HCT116 (cell line): ENCODE measurements at regions not wholly inside any gene's neighbourhood (a gene's known extent, or its start where the extent isn't known, plus 50 kb on each side); places are given as distances from the start of the nearest gene placed in this dataset.

Experiments used
- ATAC-seq: fragments of 200-7000 bp; cut with Tn5 transposase; 2 replicates; pipeline ENCODE4 v1.9.1; 2020; ENCODE audit warnings: mild to moderate bottlenecking, moderate library complexity
- BruUV-seq: library from RNA; stranded (reverse); fragments of 400-500 nt; replicated peaks from 2 replicates; lab custom pipeline; 2021; lab: Mats Ljungman, UMichigan
- CTCF ChIA-PET: fragments of 300-600 bp; sonication (Branson Sonifier 250); formaldehyde crosslinking; loops from one replicate; lab custom pipeline; 2021; ENCODE audit warnings: antibody characterized with exemption; lab: Charles Lee
- POLR2A ChIA-PET: fragments of 300-600, 350-600 bp; sonication (Branson Sonifier 250); formaldehyde crosslinking; loops from one replicate; lab custom pipeline; 2021; ENCODE audit warnings: antibody characterized with exemption; lab: Charles Lee
- RAD21 ChIA-PET, 2 experiments: fragments of 300-600 bp; sonication (Branson Sonifier 250); formaldehyde crosslinking; loops; one replicate each; lab custom pipeline; 2023; ENCODE audit warnings: low total read pairs in 2 of 2; ENCODE audit not compliant: uncharacterized antibody in 2 of 2, unreplicated experiment in 2 of 2, low non-redundant PET in 1 of 2; lab: Charles Lee
- DNase-seq: peaks from one replicate; pipeline ENCODE4 v3.0.0-alpha.2; 2010; ENCODE audit warnings: low read depth, low spot score
- H2AFZ ChIP-seq: fragments of 200-600 bp; shearing (Covaris generic), sonication (generic); 2 replicates; pipeline ENCODE4 v1.6.1; 2017; ENCODE audit warnings: low read depth, mixed run types, mixed read lengths, antibody characterized with exemption, low read length; ENCODE audit not compliant: poor library complexity, severe bottlenecking
- H3K27ac ChIP-seq: 2 replicates; pipeline ENCODE4 v1.5.1; 2012; ENCODE audit warnings: low read depth, low read length
- H3K27me3 ChIP-seq: fragments of 200-600 bp; sonication (generic); 2 replicates; pipeline ENCODE4 v1.6.1; 2016; ENCODE audit warnings: mixed run types, low read length, mixed read lengths; ENCODE audit not compliant: insufficient read depth
- H3K36me3 ChIP-seq, 2 experiments: fragments of 200-500 bp in 1 of 2; fragments of 200-600 bp in 1 of 2; sonication (Bioruptor generic) in 1 of 2; sonication (generic) in 1 of 2; 2 replicates each; pipeline versions ENCODE4 v1.5.1 to v1.6.1; 2014 to 2016; ENCODE audit warnings: low read length in 2 of 2, inconsistent platforms in 1 of 2, mixed read lengths in 1 of 2, mixed run types in 1 of 2; ENCODE audit not compliant: insufficient read depth in 2 of 2, control insufficient read depth in 1 of 2
- H3K4me1 ChIP-seq, 2 experiments: fragments of 200-600 bp in 1 of 2; sonication (generic) in 1 of 2; 2 replicates each; pipeline versions ENCODE4 v1.5.1 to v1.6.1; 2012 to 2017; ENCODE audit warnings: low read length in 2 of 2, inconsistent platforms in 1 of 2, mild to moderate bottlenecking in 1 of 2, mixed read lengths in 1 of 2, mixed run types in 1 of 2, moderate library complexity in 1 of 2; ENCODE audit not compliant: insufficient read depth in 2 of 2, control insufficient read depth in 1 of 2
- H3K4me2 ChIP-seq: fragments of 200-600 bp; sonication (generic); 2 replicates; pipeline ENCODE4 v1.6.1; 2017; ENCODE audit warnings: mixed run types, low read length, mixed read lengths
- H3K4me3 ChIP-seq, 2 experiments: fragments of 200-600 bp in 1 of 2; sonication (generic) in 1 of 2; replicated peaks in 1 of 2; 2 replicates each; pipeline ENCODE4 v1.5.1; 2011 to 2016; ENCODE audit warnings: low read length in 2 of 2, control low read depth in 1 of 2, low read depth in 1 of 2, mild to moderate bottlenecking in 1 of 2, mixed read lengths in 1 of 2, mixed run types in 1 of 2
- H3K79me2 ChIP-seq: fragments of 200-600 bp; sonication (generic); 2 replicates; pipeline ENCODE4 v1.6.1; 2017; ENCODE audit warnings: mild to moderate bottlenecking, mixed run types, low read length, moderate library complexity, mixed read lengths; ENCODE audit not compliant: insufficient read depth
- H3K9ac ChIP-seq: fragments of 200-600 bp; sonication (generic); 2 replicates; pipeline ENCODE4 v1.6.1; 2016; ENCODE audit warnings: low read length, mixed read lengths
- H3K9me2 ChIP-seq: fragments of 200-600 bp; sonication (generic), shearing (Covaris generic); 2 replicates; pipeline ENCODE4 v1.6.1; 2017; ENCODE audit warnings: mixed run types, mild to moderate bottlenecking, moderate library complexity; ENCODE audit not compliant: insufficient read depth
- H3K9me3 ChIP-seq, 2 experiments: fragments of 200-500 bp in 1 of 2; fragments of 200-600 bp in 1 of 2; sonication (Bioruptor generic) in 1 of 2; sonication (generic) in 1 of 2; 2 replicates each; pipeline ENCODE4 v1.6.1; 2014 to 2017; ENCODE audit warnings: low read length in 2 of 2, mixed read lengths in 2 of 2, inconsistent platforms in 1 of 2, low read depth in 1 of 2, mild to moderate bottlenecking in 1 of 2, mixed run types in 1 of 2, moderate library complexity in 1 of 2; ENCODE audit not compliant: control insufficient read depth in 1 of 2, insufficient read depth in 1 of 2
- H4K20me1 ChIP-seq: fragments of 200-600 bp; sonication (generic), shearing (Covaris generic); 2 replicates; pipeline ENCODE4 v1.6.1; 2017; ENCODE audit warnings: mixed run types, mild to moderate bottlenecking, moderate library complexity; ENCODE audit not compliant: insufficient read depth
- CEBPB ChIP-seq: IDR thresholded peaks from 2 replicates; pipeline ENCODE4 v1.6.1; 2012; ENCODE audit warnings: low read depth
- EGR1 ChIP-seq: IDR thresholded peaks from 2 replicates; pipeline ENCODE4 v1.6.1; 2012; ENCODE audit warnings: low read depth
- JUND ChIP-seq: IDR thresholded peaks from 2 replicates; pipeline ENCODE4 v1.6.1; 2012
- RAD21 ChIP-seq: IDR thresholded peaks from 2 replicates; pipeline ENCODE4 v1.6.1; 2012; ENCODE audit warnings: low read depth, mild to moderate bottlenecking
- SP1 ChIP-seq: IDR thresholded peaks from 2 replicates; pipeline ENCODE4 v1.6.1; 2012; ENCODE audit warnings: low read depth
- TCF7L2 ChIP-seq: IDR thresholded peaks from 2 replicates; pipeline ENCODE4 v1.7.0; 2011; ENCODE audit warnings: borderline replicate concordance, inconsistent platforms; ENCODE audit not compliant: insufficient read depth, insufficient read length; ENCODE audit errors: extremely low read depth
- YY1 ChIP-seq: IDR thresholded peaks from 2 replicates; pipeline ENCODE4 v1.6.1; 2011; ENCODE audit warnings: low read length, low read depth, moderate library complexity, mild to moderate bottlenecking; ENCODE audit not compliant: insufficient replicate concordance; ENCODE audit errors: extremely low read depth
- ZNF274 ChIP-seq: fragments of 200-500 bp; sonication (Bioruptor generic); IDR thresholded peaks from 2 replicates; pipeline ENCODE4 v1.6.1; 2014; ENCODE audit warnings: mild to moderate bottlenecking, low read depth, low read length, inconsistent platforms
- intact Hi-C: fragments of 100-400 bp; cut with micrococcal nuclease; formaldehyde crosslinking; loops from 2 replicates; pipeline ENCODE4 v1.10.0; 2022
- TF ChIP-seq, protein P1 (sequence below): IDR thresholded peaks from 2 replicates; pipeline ENCODE4 v1.6.1; 2012
- TF ChIP-seq, protein P2 (sequence below), 3 experiments: fragments of 200-600 bp in 1 of 3; sonication (generic) in 1 of 3; IDR thresholded peaks in 2 of 3; conservative IDR thresholded peaks in 1 of 3; 2 replicates each; pipeline ENCODE4 v1.5.1; 2012 to 2017; ENCODE audit warnings: low read depth in 2 of 3, low read length in 2 of 3, antibody characterized with exemption in 1 of 3, borderline replicate concordance in 1 of 3, control low read depth in 1 of 3, mild to moderate bottlenecking in 1 of 3, mixed read lengths in 1 of 3, mixed run types in 1 of 3, moderate library complexity in 1 of 3; ENCODE audit not compliant: insufficient read depth in 1 of 3

GRCh38 chr2:238763471-238763995 lies 84.4 kb upstream of the TWIST2 start (continued):
- TF ChIP-seq JUND (no peak), TCF7L2 (no peak), SP1 (no peak)
- TF ChIP-seq, protein P1, sequence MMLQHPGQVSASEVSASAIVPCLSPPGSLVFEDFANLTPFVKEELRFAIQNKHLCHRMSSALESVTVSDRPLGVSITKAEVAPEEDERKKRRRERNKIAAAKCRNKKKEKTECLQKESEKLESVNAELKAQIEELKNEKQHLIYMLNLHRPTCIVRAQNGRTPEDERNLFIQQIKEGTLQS: no peak

- BruUV-seq: no TSS peak
- no peak overlapping the region for H2AFZ ChIP-seq
- no peaks in the 10 kb centered on the region for H3K36me3 ChIP-seq
- no peak overlapping the region for H3K9ac ChIP-seq
- H3K4me2 ChIP-seq: no peak overlapping the region
- TF ChIP-seq ZNF274 (no peak), RAD21 (no peak), CEBPB (no peak), EGR1 (no peak)
- TF ChIP-seq, protein P1: no peak
- no peaks in the 10 kb centered on the region for H3K4me1 ChIP-seq
- ChIA-PET POLR2A (no interaction called here), CTCF (interaction anchor here (0.6 to 0.7 kb wide), 2 partner anchors 10 to 14 kb away, joined by 3 read pairs; no protein-coding TSS in a partner anchor), RAD21 (no interaction called here)
- intact Hi-C loops: no loop called here
- H3K27ac ChIP-seq: no peak overlapping the region
- peaks cover 0 to 10% of the 10 kb centered on the region in 2 experiments; a peak in 2 of 4 replicates for H3K9me3 ChIP-seq
- DNase-seq (no peak), ATAC-seq (no peak)
- H3K4me3 ChIP-seq: no peak overlapping the region
- no peaks in the 10 kb centered on the region for H4K20me1 ChIP-seq
- no peaks in the 10 kb centered on the region for H3K9me2 ChIP-seq
- H3K79me2 ChIP-seq: no peaks in the 10 kb centered on the region
- peaks cover 68% of the 10 kb centered on the region for H3K27me3 ChIP-seq
Observed at GRCh38 chr2:238765590-238765989, 82.3 kb upstream of the TWIST2 start.

GRCh38 chr2:238771218-238771617 lies 76.7 kb upstream of the TWIST2 start:
- Histone ChIP-seq H3K4me1 (no peaks in the 10 kb centered on the region), H3K9me2 (no peaks in the 10 kb centered on the region), H3K27me3 (peaks cover 32% of the 10 kb centered on the region; the same call in 1 of the 2 replicates), H4K20me1 (no peaks in the 10 kb centered on the region), H3K27ac (no peak overlapping the region), H3K4me2 (no peak overlapping the region), H3K9ac (no peak overlapping the region), H3K36me3 (no peaks in the 10 kb centered on the region), H3K4me3 (no peak overlapping the region), H3K79me2 (no peaks in the 10 kb centered on the region), H3K9me3 (peaks cover 0 to 10% of the 10 kb centered on the region in 2 experiments; a peak in 2 of 4 replicates), H2AFZ (no peak overlapping the region)
- ChIA-PET RAD21 (no interaction called here), CTCF (no interaction called here), POLR2A (no interaction called here)
- ATAC-seq (no peak), DNase-seq (no peak)
- BruUV-seq: no TSS peak
- TF ChIP-seq YY1: no peak
- TF ChIP-seq, protein P2, sequence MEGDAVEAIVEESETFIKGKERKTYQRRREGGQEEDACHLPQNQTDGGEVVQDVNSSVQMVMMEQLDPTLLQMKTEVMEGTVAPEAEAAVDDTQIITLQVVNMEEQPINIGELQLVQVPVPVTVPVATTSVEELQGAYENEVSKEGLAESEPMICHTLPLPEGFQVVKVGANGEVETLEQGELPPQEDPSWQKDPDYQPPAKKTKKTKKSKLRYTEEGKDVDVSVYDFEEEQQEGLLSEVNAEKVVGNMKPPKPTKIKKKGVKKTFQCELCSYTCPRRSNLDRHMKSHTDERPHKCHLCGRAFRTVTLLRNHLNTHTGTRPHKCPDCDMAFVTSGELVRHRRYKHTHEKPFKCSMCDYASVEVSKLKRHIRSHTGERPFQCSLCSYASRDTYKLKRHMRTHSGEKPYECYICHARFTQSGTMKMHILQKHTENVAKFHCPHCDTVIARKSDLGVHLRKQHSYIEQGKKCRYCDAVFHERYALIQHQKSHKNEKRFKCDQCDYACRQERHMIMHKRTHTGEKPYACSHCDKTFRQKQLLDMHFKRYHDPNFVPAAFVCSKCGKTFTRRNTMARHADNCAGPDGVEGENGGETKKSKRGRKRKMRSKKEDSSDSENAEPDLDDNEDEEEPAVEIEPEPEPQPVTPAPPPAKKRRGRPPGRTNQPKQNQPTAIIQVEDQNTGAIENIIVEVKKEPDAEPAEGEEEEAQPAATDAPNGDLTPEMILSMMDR (IDR thresholded peaks at IDR 0.05 in 2 of 3, conservative IDR thresholded peaks at IDR 0.05 in 1 of 3; ENCODE audit: borderline replicate concordance in 1 of 3, insufficient read depth in 1 of 3, low read depth in 2 of 3, low read length in 2 of 3): 0 out of 6 replicates have a peak, but pooled peaks of 1 of the 3 experiments have one; percentile 12
- intact Hi-C loops: no loop called here
